Hypothalamus (tissue), 51 donors: ENCODE measurements at regions not wholly inside any gene's neighbourhood (a gene's known extent, or its start where the extent isn't known, plus 50 kb on each side); places are given as distances from the start of the nearest gene placed in this dataset.
A peak's percentile ranks its signal among the peaks of the same experiment; 100 is the strongest.
"Not testable (repeated sequence)": the region's sequence is repeated elsewhere in the genome, so short reads cannot be mapped to it uniquely, and the experiment has no call there.

Source experiments
- DNase-seq, 51 donors: peaks; one replicate each; lab custom pipeline; 2025; lab: John Stamatoyannopoulos, UW

- no peak for DNase-seq
Observed at GRCh38 chr5:67728326-67728890, 487.1 kb upstream of the PIK3R1 start.

- DNase-seq = no peak
Observed at GRCh38 chr5:67725604-67726003, 490.0 kb upstream of the PIK3R1 start.

- DNase-seq = peak in 2 of 51 donors; percentile 4 to 44
Observed at GRCh38 chr5:67724412-67725135, 491.0 kb upstream of the PIK3R1 start.

GRCh38 chr5:67723873-67724272, 491.7 kb upstream of the PIK3R1 start:
- no peak for DNase-seq

GRCh38 chr5:67722582-67722981, 493.0 kb upstream of the PIK3R1 start:
- DNase-seq = not testable (repeated sequence)

GRCh38 chr5:67720162-67720772, 495.3 kb upstream of the PIK3R1 start:
- DNase-seq = no peak

- DNase-seq = no peak
Observed at GRCh38 chr5:67702008-67702407, 505.4 kb upstream of the CD180 start.

- DNase-seq = no peak
Observed at GRCh38 chr5:67699560-67699959, 503.0 kb upstream of the CD180 start.

GRCh38 chr5:67696446-67696845, 499.8 kb upstream of the CD180 start:
- DNase-seq = no peak

GRCh38 chr5:67695369-67695768, 498.8 kb upstream of the CD180 start:
- DNase-seq = no peak

- DNase-seq = no peak
Observed at GRCh38 chr5:67694810-67695191, 498.2 kb upstream of the CD180 start.

GRCh38 chr5:67693956-67694809, 497.6 kb upstream of the CD180 start:
- no peak for DNase-seq

- no peak for DNase-seq
Observed at GRCh38 chr5:67686746-67687145, 490.1 kb upstream of the CD180 start.

GRCh38 chr5:67681703-67682102, 485.1 kb upstream of the CD180 start:
- DNase-seq = no peak

- DNase-seq = no peak
Observed at GRCh38 chr5:67680099-67680498, 483.5 kb upstream of the CD180 start.

- no peak for DNase-seq
Observed at GRCh38 chr5:67679184-67679841, 482.7 kb upstream of the CD180 start.

- no peak for DNase-seq
Observed at GRCh38 chr5:67678594-67678993, 482.0 kb upstream of the CD180 start.

GRCh38 chr5:67677422-67677970, 480.9 kb upstream of the CD180 start:
- no peak for DNase-seq

- no peak for DNase-seq
Observed at GRCh38 chr5:67676863-67677262, 480.3 kb upstream of the CD180 start.

- DNase-seq = no peak
Observed at GRCh38 chr5:67674159-67674655, 477.6 kb upstream of the CD180 start.
